ENCODE measurements at regions not wholly inside any gene's neighbourhood (a gene's known extent, or its start where the extent isn't known, plus 50 kb on each side); places are given as distances from the start of the nearest gene placed in this dataset.

DNA sequence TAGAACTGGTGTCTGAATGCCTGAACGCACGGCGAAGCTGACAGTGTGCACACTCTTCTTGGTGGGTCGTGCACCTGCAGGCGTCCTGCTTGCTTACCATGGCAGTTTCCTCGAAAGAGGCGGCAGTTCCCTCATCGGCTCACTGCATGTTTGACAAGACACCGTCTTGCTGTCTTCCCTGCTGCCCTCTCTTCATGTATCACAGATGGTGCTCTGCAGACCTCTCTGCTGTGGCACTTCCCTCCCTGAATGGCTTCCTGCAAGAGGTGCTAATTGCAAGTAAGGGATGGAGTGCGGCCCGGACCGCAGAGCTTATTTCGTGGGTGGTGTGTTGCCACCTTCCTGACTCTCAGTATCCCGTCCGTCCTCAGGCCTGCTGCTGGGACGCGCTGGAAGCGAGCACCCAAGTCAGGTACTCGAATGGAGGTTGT lies 156.7 kb upstream of the RTL1 start:
- DNase-seq, result no peak
- intact Hi-C loops (cut with micrococcal nuclease), result no loop called here
- ATAC-seq, result no peak

DNA sequence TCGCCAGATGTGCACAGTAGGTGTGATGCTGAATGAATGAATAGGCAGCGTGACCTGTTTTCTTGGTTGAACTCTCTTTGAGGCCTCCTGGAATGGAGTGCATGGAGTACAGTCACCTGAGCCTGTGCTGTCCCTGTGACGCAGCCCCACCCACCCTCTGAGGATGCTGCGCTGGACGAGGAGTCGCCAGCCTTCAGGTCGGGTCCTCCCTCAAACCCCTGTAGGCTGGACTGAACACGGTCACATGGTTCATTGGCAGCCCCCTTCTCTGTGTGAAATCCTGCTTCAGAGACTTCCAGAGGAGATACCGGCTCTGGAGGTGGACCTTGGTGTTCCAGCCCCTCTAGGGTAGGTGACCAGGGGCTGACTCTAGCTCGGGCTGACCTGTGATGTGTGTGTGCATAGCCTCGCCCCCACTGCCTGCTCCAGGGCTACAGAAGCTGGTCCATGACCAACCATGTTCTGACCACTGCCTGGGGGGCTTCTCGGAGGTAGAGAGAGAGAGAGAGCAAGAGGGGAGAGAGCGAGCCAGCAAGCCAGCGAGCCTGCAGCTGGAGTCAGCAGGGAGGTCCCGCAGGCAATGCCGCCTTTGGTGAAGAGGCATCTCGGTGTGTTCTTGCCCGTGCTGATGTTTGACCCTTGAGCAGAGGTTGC lies 158.0 kb upstream of the RTL1 start:
- intact Hi-C loops (cut with micrococcal nuclease), result no loop called here
- DNase-seq, result no peak
- no peak for ATAC-seq

DNA sequence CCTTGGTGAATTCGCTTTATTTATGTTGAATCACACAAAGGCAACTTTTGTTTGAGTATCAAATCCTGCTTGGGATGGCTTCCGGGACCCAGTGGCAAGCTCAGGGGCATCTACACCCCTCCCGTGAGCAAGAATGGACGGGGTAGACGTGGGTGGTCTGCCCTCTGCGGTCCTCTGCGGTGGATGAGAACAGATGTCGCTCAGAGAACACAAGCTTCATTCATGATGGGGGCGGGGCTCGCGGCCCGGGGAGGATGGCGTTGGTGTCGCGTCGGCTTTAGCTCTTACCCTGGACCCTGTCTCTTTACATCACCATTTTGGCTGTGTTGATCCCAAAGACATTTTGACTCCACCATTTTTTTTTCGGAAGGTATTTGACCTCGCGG lies 158.5 kb upstream of the RTL1 start:
- ATAC-seq (no peak), DNase-seq (no peak)
- intact Hi-C loops (cut with micrococcal nuclease), result no loop called here

DNA sequence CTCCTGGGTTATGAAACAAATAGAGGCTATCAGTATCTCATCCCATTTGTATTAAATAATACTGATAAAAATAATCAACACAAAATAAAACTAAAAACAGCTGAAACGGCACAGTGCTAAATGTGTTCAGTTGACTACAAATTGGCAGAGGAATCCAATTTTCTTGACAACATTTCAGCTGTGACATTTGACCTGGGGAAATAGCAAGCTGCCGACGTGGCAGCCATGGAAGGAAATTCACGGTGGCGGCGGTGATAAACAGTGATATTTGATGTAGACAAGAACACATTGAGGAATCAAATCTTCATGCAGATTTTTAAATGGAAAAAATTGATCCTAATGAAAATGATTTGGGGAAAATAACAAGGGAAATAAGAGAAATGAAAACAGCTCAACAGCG lies 159.1 kb upstream of the RTL1 start:
- DNase-seq (no peak), ATAC-seq (no peak)
- intact Hi-C loops (cut with micrococcal nuclease), result no loop called here

DNA sequence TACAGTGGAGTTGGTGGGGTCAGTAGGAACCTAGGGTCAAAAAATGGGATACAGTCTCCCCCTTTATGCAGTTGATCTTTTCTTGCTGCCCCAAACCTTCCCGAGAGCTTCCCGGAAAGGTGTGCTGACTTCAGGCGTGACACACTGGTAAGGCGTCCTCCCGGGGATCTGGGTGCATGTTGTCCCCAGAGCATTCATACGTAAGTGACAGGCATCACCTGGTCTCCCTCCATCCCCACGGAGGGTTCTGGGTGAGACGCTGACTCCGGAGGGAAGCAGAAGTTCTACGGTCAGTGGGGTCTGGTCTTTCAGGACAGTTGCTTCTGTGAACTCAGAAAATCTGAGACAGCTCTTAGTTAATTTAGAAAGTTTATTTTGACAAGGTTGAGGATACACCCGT lies 159.6 kb upstream of the RTL1 start:
- ATAC-seq (no peak), DNase-seq (no peak)
- intact Hi-C loops (cut with micrococcal nuclease), result no loop called here

DNA sequence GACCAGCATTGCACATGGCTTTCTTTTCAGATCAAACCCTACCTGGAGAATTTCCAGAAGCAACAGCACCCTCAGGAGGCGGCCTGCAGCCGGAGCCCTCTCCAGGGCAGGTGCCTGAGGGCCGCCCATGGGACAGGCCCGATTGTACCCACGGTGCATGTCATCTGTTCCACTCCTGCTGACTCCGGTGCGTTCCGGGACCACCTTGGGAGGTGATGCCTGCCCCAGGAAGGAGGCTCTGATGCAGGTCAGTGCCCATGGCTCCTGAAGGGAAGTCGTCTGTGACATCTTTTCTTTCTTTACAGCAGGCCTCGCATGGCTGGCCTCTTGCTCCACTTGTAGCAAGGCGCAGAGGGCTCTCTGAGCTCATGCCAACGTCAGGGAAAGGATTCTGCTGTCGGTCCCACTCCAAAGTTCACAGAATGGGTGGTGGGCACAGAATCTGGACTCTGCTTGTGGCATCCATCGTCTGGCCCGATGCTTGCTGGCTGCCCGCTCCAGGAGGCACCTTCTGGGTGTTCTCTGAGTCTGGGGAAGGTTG lies 160.7 kb upstream of the RTL1 start:
- no peak for ATAC-seq
- DNase-seq, result no peak
- intact Hi-C loops (cut with micrococcal nuclease), result no loop called here

DNA sequence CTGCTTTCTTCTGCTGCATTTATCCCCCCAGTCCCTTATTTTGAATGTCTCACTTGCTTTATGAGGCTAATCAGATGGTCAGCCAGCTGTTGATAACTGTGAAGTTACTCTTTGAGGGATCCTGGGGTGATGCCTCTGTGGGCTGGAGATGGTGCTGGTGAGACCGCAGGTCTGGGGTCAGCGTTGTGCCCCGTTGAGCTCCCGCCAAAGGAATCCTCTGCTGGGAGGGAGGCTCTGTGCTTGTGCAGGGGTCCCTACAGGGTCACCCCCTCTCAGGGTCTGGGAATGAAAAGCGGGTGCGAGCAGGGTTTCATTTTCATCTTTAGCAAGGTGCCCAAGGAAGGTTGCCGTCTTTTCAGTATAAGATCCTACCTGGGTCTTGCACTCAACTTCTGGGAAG lies 161.2 kb upstream of the RTL1 start:
- intact Hi-C loops (cut with micrococcal nuclease), result no loop called here
- ATAC-seq, result no peak
- DNase-seq, result no peak

DNA sequence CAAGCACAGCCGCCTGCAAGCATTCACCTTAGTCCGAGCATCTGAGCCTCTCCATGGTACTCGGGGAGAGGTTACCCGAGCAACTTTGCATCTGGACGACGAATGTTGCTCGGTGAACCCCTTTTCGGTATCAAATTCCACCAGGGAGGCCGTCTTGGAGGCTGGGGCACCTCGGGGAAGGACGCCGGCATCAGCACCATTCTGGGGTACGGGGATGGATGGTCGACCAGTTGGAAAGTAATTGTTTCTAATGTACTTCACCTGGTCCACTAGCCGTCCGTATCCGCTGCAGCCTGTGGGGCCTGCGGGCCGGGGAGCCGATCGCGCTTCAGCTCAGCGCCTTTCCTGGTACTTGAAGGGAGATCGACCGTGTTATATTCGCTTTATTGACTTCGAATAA lies 161.7 kb upstream of the RTL1 start:
- DNase-seq, result no peak
- no peak for ATAC-seq

DNA sequence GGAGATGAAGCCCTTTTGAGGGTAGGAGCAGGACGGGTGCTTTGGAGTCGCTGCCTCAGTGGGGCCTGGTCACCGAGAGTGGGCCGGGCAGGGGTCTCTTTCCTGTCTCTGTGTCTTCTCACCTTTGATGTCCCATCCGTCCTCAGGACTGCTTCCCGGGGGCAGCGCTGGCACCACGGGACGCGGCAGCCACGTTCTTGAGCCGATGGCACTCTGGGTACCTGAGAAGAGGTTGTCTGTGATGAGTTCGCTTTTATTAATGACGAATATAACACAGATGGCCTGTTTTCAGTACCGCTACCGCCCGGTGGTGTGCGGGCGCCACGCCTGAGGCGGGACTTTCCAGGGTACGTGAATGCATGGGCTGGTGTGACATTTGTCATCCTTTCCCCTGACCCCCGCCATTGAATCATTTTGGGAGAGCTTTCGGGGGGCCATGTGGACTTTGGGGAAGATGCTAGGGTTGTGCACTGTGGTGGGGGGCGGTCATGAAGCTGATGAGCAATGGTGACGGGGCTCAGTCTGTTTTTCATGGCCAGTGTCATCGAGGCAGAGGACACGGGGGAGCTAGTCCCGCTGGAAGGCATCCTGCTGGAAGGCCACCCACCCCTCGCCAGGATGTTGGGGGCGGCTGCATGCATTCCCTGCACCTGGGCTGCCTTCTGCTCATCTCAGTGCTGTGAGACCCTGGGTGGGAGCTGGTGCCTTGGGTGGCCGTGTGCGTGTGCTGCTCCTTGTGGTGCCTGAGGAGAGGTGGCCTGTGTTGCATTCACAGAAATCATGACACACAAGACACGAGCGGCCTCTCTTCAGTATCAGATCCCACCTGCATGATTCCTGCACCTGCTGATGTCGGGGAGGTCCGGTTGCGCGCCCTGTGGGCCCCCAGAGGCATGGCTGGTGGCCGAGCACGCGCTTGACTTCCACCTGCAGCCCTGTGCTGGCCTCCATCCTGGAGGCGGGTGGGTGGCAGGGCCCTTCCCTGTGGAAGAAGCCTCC lies 162.5 kb upstream of the RTL1 start:
- no peak for DNase-seq
- no peak for ATAC-seq

More for the DNA sequence above, 161.7 kb upstream of the RTL1 start:
- intact Hi-C loops (cut with micrococcal nuclease), result no loop called here

DNA sequence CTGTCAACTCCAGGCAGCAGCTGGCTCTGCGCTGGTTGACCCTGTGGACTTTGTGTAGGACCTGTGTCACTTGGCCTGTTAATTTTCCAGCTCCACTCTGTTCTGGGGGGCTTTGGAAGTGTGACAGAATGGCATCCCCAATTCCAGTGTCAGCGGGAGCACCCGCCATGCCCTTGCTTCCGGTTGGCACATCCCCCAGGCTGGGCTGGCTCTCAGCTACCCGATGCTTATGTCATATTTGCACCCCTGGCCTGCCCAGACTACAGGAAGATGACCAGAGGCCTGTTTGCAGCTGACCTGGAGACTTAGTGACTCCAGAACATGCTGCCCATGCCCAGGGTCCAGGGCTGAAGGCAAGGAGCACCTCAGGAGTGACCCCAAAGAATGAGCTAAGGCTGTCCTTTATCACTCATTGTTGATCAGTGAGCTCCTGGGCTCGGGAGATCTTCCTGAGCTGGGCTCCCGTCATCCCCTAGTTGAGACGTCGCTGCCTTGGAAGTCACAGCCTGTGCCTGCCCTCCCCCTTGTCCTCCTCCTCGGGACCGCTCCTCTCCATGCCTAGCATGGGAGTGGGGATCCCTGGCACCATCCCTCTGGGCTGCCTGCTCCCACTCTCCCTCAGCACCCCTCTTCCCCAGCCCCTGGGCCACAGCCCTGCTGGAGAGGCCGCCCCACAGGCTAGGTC lies 163.4 kb upstream of the RTL1 start:
- intact Hi-C loops (cut with micrococcal nuclease), result no loop called here
- ATAC-seq (no peak), DNase-seq (no peak)

More for the DNA sequence above, 162.5 kb upstream of the RTL1 start:
- intact Hi-C loops (cut with micrococcal nuclease), result no loop called here

DNA sequence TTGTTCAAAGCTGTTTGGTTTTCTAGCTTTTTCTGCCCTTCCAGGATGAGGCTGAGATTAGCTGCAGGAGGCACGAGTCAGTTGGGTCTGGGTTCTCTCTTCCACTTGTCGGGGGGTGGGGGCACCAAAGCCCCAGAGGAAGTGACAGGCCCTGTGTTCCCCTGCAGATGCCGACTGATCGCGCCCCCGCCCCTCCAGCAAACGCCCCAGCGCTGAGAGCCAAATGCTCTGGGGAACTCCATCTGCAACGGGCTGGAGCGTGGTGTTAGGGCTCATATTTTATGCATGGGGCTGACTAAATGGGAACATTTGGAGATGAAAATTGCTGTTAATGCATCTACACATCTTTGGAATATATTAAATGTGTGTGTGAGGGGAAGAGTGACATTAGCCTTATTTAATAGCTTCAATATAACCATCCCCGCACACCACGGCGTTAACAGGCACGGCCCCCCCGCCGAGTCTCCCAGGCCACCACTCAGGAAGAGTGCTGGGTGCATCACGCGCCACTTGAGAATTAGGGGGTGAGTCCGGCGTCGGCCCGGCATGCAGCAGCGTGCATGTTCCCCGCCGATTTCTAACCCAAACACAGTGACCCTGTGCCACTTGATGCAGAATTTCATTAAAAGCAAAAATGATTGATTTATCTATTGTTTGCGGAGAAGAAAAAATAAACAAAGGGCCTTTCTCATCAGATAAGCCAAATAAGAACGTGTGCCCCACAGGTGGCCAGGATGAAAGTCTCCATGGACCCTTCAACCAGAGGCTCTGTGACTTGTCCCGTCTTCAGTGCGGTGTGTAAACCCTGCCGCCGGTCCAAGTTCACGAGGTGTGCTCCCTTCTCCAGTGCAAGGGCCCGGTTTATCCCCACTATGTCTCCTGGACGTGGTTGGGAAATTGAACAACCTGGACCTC lies 165.0 kb upstream of the RTL1 start:
- intact Hi-C loops (cut with micrococcal nuclease), result no loop called here
- ATAC-seq (no peak), DNase-seq (no peak)

DNA sequence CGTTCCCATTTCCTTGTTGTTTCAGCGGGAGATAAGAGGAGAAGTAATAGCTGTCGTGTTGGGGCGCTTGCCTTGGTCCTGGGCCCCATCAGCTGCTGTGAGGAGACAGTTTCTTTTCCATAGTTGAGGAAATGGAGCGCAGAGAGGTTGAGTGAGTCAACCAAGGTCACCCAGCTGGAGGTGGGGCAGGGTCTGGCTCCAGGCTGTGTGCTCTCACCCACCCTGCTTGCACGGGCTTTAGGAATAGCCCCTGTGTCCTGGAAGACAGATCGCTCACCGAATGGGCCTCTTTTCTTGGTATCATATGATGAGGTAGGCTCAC lies 165.7 kb upstream of the RTL1 start:
- intact Hi-C loops (cut with micrococcal nuclease), result no loop called here
- ATAC-seq, result no peak
- DNase-seq, result no peak

DNA sequence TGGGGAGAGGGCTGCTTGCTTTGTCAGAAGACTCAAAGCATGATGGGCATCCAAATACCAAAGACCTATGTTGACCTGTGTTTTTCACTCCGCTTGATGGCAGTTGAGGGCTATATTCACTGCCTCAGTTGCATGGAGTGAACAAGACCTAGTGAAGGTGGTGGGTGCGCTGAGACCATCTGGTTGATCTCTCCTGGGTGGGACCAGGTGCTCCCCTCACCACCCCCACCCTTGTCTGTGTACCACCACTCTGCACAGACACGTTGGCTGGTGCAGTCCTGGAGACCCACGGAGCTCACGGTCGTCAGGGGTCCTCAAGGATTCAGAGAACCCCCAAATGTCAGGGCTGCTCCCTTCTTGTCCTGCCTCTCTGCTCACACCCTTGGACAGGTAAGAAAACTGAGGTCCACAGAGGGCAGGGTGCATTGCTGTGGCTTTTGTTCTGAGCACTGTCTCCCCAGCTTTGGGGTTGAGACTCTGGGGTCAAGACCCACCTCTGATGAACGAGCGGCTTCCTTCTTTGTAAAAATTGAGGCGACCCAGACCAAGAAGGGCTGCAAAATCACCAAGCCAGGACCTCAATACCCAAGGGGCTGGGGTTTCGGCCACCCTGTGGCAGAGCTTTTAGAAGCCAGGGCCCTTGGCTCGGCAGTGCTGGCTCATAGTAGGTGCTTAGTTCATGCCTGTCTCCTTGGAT lies 166.3 kb upstream of the RTL1 start:
- intact Hi-C loops (cut with micrococcal nuclease), result no loop called here
- DNase-seq, result no peak
- no peak for ATAC-seq

DNA sequence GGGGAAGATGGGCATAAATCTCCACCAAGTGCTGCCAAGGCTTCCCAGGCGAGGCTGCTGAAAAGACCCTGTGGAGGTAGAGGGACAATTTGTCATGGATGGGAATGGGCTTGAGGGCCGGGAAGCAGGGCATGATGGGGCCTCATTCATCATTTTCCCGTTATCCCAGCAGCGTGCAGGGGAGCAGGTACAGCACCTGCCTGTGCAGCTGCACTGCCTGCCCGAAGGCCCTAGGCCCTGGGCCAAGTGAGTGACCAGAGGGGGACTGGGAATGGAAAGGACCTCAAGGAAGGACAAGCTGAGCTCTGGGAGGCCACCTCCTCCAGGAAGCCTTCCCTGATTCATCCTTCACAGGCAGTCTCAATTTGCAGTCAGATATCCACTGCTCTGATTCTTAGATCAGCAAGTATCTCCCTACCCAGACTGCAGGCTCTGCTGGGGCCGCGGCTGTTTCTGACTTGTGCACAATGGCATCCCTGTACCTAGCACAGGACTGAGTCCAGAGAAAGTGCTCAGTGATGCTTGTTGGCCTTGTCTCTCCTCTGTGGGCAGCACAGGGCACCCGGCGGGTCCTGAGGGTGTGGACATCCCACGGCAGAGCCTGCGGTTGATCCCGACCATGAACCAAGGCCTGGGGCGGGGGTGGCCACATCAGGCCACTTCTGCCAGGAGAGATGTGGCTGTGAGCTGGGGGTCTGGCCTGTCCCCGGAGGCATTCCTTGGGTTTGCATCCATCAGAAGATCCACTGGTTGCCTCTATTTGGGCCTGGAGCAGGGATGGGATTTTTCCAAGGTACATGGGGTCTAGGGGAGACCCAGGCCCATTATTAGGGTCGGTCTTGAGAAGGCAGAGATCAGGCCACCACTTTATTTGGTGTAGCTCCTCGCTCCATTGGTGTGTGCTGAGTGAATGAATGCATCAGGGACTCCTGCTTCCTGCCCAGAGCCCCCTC lies 167.3 kb upstream of the RTL1 start:
- DNase-seq (no peak), ATAC-seq (no peak)
- intact Hi-C loops (cut with micrococcal nuclease), result no loop called here

DNA sequence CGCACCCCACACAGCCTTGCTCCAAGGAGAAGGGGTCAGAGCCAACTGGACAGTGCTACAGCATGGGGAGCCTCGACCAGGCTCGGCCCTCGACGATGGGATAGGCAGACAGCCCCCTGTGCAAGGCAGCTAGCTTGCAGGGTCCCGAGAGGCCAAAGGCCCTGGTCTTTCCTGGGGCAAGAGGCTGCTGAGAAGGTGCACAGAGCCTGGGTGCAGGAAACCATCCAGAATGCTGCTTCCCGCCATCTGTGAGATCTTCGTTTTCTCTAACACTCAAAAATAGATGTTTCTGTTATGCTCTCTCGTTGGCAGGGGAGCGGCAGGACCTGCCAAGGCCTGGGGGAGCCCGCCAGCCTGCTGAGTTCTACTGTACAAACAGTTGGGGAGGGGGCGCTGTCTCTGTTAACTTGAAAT lies 168.0 kb upstream of the RTL1 start:
- intact Hi-C loops (cut with micrococcal nuclease), result no loop called here
- no peak for ATAC-seq
- no peak for DNase-seq

DNA sequence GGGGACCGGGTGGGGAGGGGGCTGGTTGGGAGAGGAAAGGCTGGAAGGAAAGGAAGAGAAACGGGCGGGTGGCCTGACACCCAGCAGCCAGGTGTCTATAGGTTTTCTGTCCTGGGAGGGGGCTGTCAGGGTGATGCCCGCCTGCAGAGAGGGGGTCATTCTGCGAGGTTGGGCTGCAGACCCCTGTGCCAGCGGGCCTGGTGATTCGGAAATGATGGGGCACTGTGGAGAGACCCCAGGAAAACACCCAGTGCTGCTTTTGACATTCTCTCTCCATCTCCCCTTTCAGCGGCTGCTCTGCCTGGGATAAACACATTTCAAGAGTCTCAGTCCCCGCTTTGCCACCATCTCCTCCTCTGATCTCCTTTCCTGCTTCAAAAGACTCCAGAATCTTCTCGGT lies 168.5 kb upstream of the RTL1 start:
- intact Hi-C loops (cut with micrococcal nuclease), result no loop called here
- ATAC-seq, result no peak
- DNase-seq, result no peak

DNA sequence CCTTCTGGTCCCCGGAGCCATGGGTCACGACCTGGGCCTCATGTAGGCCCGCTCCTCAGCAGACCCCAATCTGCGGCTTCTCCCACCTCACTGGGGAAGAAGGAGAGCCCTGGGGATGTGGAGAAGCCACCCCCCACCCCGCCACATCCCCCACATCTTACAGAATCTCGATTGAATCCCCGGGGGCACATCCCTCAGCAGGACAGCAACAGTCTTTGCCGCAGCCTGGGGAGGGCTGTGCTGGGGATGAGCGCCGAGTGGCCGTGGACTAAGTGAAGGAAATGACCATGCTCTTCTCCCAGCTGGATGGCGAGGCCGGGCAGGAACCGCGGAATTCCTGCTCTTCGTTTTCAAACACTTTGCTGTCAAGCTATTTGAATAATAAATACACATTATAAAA lies 169.0 kb upstream of the RTL1 start:
- DNase-seq (no peak), ATAC-seq (no peak)
- intact Hi-C loops (cut with micrococcal nuclease), result no loop called here
